ENCODE measurements at regions not wholly inside any gene's neighbourhood (a gene's known extent, or its start where the extent isn't known, plus 50 kb on each side); places are given as distances from the start of the nearest gene placed in this dataset.

DNA sequence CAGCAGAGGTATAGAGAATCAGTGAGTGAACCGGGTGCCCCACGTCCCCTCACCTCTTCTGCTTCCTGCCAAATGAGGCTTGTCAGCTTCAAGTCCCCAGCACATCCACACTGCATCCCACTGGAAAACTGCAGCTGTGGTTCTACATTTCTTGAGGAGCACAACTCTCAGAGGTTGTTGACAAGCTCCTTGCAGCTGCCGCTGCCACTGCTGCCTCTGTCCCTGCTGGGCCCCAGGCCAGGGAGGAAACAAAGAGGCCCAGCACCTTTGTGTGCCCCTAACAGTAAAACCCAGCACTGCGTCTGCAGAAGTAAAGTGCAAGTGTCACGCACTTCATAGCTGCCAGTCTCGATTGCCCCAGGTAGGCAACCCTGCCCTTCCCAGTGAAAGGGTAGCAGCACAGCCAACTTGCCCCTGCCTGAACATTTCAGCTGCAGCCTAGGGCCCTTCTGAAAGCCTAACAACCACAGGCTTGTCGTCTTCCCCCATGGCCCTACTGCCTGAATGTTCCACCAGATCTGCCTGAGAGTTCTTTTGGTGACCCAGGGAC, 1162.1 kb upstream of the USP15 start:
- Histone ChIP-seq H3K4me1 (replicated peaks in 1 of 2) (no peaks in the 10 kb centered on the region), H3K4me3 (no peak overlapping the region), H3K27ac (no peak overlapping the region), H3K9me3 (replicated peaks in 1 of 3) (peaks cover 0 to 1% (median 0%) of the 10 kb centered on the region in 3 donors), H3K27me3 (no peaks in the 10 kb centered on the region), H3K36me3 (replicated peaks in 1 of 2) (no peaks in the 10 kb centered on the region)
- 68 to 78% (median 73%) methylated on average over 3 to 7 of the region's 7 CpGs for WGBS, 4 donors
- intact Hi-C loops (cut with DNase I), result no loop called here
- TF ChIP-seq, protein P1, sequence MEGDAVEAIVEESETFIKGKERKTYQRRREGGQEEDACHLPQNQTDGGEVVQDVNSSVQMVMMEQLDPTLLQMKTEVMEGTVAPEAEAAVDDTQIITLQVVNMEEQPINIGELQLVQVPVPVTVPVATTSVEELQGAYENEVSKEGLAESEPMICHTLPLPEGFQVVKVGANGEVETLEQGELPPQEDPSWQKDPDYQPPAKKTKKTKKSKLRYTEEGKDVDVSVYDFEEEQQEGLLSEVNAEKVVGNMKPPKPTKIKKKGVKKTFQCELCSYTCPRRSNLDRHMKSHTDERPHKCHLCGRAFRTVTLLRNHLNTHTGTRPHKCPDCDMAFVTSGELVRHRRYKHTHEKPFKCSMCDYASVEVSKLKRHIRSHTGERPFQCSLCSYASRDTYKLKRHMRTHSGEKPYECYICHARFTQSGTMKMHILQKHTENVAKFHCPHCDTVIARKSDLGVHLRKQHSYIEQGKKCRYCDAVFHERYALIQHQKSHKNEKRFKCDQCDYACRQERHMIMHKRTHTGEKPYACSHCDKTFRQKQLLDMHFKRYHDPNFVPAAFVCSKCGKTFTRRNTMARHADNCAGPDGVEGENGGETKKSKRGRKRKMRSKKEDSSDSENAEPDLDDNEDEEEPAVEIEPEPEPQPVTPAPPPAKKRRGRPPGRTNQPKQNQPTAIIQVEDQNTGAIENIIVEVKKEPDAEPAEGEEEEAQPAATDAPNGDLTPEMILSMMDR (IDR thresholded peaks at IDR 0.05), result no peak
- no peak for TF ChIP-seq POLR2A (IDR thresholded peaks at IDR 0.05)
- DNase-seq, result no peak

DNA sequence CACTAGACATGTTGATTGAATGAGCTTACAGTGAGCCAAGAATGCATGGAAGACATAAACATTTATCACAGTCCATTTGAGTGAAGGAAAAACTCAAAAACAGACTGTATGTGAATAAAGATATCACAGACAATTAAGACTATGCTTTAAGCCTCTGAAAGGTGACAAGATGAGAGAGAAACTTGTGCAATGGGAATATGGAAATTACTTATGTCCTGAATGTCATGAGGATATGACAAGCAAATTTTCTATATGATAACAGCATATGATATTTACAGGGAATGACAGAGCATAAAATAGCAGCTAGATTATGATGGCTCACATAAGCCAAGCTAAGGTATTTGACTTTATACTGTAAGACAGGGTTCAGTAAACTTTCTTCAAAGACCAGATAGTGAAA, 1153.1 kb upstream of the USP15 start:
- H3K27ac ChIP-seq, result no peak overlapping the region
- H3K4me3 ChIP-seq, result no peak overlapping the region
- no peak for DNase-seq
- H3K9me3 ChIP-seq (replicated peaks in 1 of 3), result peaks cover 0 to 8% (median 0%) of the 10 kb centered on the region in 3 donors
- no peaks in the 10 kb centered on the region for H3K27me3 ChIP-seq
- H3K4me1 ChIP-seq (replicated peaks in 1 of 2), result no peaks in the 10 kb centered on the region
- TF ChIP-seq, protein P1 (IDR thresholded peaks at IDR 0.05), result no peak
- no peak for TF ChIP-seq POLR2A (IDR thresholded peaks at IDR 0.05)
- intact Hi-C loops (cut with DNase I), result no loop called here
- H3K36me3 ChIP-seq (replicated peaks in 1 of 2), result no peaks in the 10 kb centered on the region

DNA sequence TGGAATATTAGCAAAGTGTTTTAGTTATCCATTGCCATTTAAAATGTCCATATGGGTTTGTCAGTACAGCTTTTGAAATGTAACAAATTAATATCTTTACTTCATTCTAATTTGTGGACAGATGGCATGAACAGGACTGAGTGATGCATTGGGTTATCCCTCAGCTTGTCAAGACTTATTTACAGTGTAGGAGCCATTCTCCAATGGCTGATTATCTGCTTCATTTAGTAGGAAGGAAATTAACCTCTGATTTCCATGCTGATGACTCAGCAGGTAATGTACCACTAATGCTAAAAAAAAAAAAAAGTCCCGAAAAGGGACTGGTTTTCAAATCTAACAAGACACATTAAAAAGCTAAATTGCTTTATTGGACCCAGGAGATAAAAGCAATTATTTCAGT, 1149.0 kb upstream of the USP15 start:
- H3K27me3 ChIP-seq, result no peaks in the 10 kb centered on the region
- WGBS, 4 donors, result 57 to 87% (median 75%) methylated on average over 1 of the region's 1 CpG
- DNase-seq, result no peak
- H3K27ac ChIP-seq, result no peak overlapping the region
- no peaks in the 10 kb centered on the region for H3K36me3 ChIP-seq (replicated peaks in 1 of 2)
- H3K9me3 ChIP-seq (replicated peaks in 1 of 3), result no peaks in the 10 kb centered on the region
- intact Hi-C loops (cut with DNase I), result no loop called here
- H3K4me3 ChIP-seq, result no peak overlapping the region
- TF ChIP-seq, protein P1 (IDR thresholded peaks at IDR 0.05), result no peak
- H3K4me1 ChIP-seq (replicated peaks in 1 of 2), result no peaks in the 10 kb centered on the region

DNA sequence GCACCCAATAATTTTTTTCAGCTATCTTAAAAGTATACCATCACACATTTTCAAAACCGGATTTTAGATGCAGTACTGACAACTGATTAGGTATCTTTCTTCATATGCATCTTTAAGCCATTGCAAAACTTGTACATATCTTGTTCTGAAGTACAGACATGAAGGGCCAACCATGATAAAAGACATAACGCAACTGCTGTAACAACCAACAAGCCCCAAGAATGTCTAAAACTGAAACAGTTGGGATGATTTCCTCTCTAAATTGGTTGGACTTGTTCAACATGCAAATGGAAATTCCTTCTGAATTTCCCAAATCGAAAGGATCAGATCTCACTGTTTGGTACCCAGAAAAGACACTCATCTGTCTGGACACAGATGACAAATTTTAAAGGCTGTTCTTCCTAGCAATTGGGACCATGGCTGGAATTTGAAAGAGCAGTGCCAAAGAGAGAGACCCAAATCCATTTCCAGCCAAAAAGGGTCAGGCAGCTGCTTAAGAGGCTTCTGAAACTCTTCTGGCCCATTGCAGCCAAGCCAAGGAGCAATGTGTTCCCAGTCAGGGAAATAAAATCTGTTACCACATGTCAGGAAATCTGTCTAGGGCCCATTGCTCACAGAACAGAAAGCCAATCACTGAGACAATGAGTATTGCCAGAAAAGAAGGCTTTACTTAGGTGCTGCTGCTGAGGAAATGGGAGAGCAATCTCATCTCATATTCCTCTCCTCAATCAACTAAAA, 1122.4 kb upstream of the USP15 start:
- H3K9me3 ChIP-seq (replicated peaks in 1 of 3), result no peaks in the 10 kb centered on the region
- TF ChIP-seq, protein P1 (IDR thresholded peaks at IDR 0.05), result no peak
- TF ChIP-seq POLR2A (IDR thresholded peaks at IDR 0.05), result no peak
- intact Hi-C loops (cut with DNase I), result no loop called here
- no peak overlapping the region for H3K27ac ChIP-seq
- DNase-seq, result no peak
- H3K36me3 ChIP-seq (replicated peaks in 1 of 2), result no peaks in the 10 kb centered on the region
- H3K4me1 ChIP-seq (replicated peaks in 1 of 2), result no peaks in the 10 kb centered on the region
- 69 to 81% (median 75%) methylated on average over 3 of the region's 3 CpGs for WGBS, 4 donors
- H3K27me3 ChIP-seq, result no peaks in the 10 kb centered on the region
- H3K4me3 ChIP-seq, result no peak overlapping the region

All from adrenal gland (tissue), 9 donors.